ENCODE measurements at regions not wholly inside any gene's neighbourhood (a gene's known extent, or its start where the extent isn't known, plus 50 kb on each side); places are given as distances from the start of the nearest gene placed in this dataset.
A peak's percentile ranks its signal among the peaks of the same experiment; 100 is the strongest.
"Not testable (repeated sequence)": the region's sequence is repeated elsewhere in the genome, so short reads cannot be mapped to it uniquely, and the experiment has no call there.

DNA sequence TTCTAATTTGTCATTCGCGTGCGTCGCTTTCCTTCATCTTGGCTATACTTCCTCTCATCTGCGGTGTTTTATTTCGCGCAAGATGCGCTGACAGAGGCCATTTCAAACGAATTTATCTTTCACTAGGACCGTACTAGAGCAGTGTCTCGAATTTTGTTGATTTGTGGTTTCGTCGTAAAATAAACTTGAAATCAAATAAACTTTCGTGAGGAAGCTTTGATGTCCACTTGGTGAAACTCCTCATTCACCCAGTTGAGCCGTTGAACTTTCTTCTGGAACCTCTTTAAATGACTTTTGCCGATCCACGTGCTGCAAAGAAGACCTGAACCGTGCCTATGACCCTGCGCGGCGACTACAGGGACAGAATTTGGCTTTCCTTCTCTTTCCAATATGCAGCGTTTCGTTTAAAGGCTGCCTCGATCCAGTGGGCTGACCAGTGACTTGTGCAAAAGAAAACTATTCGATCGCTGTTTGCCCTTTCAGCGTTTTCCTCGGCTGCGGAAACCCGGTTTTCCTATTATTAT is 163.9 kb upstream of the PPP1R3A start:
- DNase-seq, result peak; percentile 55

DNA sequence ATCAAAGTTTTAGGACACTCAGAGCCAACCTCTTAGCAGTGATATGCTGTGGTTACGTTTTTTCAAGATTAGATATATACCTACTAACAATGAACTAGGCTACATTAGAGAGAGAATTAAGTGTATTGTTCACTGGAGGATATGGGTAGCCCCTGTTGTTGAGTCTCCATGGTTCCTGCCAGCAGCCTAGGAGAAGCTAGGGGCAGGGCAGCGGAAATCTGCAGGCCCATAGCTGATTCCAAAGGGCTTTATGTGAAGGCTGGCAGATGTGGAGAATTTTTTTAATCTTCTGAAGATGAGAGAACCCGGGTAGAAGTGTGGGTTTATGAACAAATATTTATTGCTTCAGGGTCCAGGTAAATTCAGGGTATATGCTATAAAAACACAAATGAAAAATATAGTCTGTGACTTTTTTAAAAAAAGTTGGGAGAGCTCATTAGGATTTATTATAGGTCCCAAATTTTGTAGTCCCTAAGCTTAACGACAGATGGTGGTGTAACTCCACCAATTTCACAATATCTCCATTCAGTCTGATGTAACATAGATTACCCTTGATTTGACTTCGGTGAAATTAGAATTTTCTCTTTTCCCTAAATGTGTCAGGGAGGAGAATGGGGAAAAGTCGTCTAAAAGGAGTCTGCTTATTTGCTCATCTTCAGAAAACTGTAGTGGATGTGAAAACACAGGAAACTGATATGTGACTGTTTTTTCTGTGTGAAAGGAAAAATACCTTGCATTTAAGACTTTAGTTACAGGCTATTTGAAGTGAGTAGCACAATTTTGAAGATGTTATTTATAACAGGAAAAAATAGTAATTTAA is 163.0 kb upstream of the PPP1R3A start:
- DNase-seq, result peak; percentile 90

DNA sequence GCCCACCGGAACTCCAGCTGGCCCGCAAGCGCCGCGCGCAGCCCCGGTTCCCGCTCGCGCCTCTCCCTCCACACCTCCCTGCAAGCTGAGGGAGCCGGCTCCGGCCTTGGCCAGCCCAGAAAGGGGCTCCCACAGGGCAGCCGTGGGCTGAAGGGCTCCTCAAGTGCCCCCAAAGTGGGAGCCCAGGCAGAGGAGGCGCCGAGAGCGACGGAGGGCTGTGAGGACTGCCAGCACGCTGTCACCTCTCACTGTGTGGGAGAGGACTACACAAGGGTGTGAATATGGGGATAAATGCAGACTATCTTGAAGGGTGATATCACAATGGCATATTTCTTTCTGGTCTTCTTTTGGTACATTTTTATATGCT is 158.3 kb upstream of the PPP1R3A start:
- DNase-seq, result not testable (repeated sequence)

DNA sequence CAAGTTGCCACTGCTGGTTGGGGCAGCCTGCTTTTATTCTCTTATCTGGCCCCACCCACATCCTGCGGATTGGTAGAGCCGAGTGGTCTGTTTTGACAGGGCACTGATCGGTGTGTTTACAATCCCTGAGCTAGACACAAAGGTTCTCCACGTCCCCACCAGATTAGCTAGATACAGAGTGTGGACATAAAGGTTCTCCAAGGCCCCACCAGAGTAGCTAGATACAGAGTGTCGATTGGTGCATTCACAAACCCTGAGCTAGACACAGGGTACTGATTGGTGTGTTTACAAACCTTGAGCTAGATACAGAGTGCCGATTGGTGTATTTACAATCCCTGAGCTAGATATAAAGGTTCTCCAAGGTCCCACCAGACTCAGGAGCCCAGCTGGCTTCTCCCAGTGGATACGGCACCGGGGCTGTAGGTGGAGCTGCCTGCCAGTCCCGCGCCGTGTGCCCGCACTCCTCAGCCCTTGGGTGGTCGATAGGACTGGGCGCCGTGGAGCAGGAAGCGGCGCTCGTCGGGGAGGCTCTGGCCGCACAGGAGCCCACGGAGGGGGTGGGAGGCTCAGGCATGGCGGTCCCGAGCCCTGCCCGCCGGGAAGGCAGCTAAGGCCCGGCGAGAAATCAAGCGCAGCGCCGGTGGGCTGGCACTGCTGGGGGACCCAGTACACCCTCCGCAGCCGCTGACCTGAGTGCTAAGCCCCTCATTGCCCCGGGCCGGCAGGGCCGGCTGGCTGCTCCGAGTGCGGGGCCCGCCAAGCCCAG is 157.8 kb upstream of the PPP1R3A start:
- DNase-seq, result not testable (repeated sequence)

DNA sequence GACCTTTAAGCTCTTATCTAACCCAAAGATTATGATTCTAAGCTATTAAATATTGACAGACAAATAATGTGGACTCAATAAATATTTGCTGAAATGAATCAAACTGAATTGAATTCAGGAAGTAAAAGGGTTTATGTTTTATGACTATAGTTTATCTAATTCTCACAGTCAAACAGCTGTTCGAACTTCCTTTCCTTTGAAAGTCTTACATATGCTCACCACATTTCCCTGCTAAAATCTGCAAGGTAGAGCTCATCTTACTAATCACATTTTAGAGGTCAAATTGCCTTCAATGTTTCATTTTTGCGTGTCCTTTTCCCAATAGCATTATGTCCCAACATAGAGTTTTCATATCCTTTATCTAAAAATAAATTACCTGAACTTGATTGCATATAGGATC is 154.9 kb upstream of the PPP1R3A start:
- DNase-seq, result no peak

DNA sequence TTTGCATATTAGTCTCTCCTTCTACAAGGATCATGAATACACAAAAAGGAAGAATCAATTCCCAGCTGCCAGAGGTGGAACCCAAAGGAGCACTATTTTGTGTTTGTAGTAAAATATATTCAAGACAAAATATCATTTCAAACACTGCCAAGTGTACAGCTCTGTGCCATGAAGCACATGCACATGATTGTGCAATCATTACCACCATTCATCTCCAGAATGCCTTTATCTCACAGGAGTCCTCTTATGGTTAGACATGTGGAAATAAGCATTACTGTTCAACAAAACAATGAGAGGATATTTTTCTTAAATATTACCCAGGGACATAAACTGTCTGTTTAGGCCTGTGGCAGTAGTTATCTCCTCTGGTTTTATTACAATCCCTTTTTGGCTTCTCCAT is 151.4 kb upstream of the PPP1R3A start:
- DNase-seq, result no peak

DNA sequence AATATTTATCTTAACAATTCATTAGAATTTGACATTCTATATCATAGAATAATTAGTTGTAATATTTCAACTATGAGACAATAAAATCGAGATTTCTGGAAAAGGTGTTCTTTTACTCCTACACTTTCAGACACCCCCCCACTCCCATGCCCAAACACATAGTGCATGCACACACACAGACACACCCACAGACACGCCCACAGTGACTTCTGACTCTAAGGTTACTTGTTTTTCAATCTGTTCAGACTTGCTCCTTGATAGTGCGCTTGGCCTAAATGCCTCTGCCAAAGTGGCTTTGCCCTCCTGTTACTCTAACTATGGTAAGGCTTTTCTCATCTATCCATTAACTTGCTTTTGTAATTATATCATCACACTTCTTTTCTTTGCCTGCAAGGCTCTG is 144.0 kb upstream of the PPP1R3A start:
- no peak for DNase-seq

DNA sequence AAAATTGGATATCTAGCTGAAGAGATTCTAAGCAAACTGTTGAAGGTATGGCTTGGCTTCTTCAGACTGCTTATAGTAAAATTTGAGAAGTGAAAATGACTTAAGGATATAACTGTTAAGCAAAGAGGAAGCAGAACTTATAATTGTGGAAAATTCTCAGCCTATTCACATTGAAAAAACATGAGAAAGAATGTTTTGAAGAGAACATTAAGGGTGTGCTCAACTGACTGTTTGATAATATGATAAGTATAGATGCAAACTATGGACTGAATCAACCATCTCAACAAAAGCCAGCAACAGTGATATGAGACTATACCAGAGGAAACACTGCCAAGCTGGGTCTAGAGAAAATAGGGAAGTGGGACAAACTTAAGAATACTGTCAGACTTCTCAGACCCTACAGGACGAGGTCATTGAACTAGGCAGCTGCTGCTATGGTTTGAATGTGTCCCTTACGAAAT is 133.1 kb upstream of the PPP1R3A start:
- no peak for DNase-seq

DNA sequence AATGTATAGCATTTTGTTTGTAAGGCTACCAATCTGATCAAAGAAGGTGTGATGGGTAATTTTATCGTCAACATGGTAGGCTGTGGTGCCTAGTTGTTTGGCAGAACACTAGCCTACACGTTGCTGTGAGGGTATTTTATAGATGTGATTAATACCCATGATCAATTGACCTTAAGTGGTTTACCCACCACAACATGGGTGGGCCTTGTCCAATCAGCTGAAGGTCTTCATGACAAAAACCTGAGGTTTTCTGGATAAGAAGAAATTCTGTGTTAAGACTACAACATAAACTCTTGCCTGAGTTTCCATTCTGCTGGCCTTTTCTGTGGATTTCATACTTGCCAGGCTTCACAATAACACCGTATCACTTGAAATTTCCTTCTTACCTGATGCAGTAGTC is 131.8 kb upstream of the PPP1R3A start:
- no peak for DNase-seq

DNA sequence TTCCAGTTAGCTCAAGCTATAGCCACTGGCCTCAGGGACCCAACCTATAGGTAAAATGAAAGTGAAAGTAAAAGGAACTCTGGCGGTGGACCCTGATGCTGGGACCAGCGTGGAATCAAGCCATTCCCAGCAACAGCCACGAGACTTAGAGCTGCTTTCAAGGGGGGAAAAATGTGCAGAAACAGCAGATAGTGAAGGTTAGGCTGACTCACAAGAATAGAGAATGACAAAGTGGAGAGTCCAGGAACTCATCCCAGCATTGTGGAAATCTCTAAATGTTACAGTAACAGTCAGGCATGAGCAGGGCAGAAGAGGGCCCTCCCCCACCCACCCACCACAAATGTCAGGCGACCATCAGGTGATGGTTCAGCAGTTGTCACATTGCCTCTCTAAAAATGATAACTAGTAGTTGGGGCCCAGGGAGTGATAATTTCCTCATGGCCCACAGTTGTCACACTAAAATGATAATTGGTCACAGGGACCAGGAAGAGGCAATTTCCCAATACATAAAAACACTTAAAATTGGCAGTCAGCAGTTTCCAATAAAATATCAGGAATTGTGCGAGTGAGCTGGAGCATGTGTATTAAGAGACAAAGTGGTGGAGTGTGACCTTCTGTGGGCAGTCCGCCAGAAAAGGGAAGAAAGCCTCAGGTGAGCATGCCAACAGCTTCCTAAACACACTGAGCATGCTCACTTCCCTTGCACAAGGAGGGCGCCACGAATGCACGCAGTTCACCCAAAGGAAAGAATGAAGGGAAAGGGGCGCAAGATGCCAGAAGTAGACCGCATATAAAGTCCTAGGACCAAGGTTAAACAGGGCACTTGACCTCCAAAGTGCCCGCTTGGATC is 129.8 kb upstream of the PPP1R3A start:
- no peak for DNase-seq

DNA sequence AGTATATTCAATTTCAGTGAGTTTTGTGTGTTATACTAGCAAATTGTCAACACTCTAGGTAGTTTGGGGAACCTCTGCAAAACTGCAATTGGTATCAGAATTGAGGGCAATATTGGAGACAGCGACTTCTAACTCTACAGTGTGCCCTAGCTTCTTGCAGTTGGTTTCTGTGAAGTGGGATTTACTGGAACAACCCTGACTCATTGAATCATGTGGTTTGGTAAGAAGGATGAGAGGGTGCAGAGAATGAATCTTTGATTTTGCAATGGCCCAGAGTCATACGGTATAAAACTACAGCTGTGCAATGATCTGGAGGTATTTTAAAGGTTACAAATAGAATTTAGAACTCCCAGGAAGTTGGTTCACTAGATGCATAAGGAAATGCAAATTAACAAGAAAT is 129.1 kb upstream of the PPP1R3A start:
- no peak for DNase-seq

DNA sequence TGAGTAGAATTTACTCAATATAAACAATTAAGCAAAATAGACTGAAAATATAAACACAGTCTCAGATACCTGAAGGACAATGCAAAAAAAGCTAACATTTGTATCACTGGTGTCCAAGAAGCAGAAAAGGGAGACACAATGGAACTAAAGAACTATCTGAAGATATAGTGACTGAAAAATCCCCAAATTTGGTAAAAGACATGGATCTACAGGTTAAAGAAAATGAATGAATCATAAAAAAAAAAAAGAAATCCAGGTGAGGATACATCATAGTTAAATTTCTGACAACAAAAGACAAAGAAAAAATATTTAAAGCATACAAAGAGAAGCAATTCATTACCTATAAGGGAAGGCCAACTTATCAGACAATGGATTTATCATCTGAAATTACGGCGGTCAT is 114.7 kb upstream of the PPP1R3A start:
- no peak for DNase-seq

DNA sequence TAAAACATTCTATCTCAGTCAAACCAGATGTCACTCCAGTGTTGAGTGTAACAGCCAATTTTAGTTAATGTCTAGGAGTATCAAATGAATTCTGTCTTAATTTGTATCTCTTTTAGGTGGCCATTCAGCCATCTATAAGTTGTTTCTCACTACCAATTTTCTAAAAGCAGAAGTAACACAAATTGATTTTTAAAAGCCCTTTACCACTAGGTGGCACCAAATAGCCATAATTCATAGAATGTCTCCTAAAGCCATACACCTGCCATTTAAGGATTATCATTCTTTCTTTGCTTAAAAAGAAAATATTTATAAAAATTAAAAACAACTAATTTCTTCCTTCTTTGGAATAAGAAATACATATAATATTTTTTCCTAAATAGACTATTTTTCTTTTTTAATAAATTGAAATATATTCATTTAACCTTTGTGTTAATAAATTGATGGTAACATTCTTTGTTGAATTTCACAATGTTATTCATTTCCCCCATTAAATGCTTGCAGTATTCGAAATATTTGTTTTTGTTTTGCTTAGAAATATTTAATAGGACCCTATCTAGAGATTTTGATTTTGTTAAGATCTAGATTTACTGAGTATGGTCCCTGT is 107.8 kb upstream of the PPP1R3A start:
- peak; percentile 91 for DNase-seq

DNA sequence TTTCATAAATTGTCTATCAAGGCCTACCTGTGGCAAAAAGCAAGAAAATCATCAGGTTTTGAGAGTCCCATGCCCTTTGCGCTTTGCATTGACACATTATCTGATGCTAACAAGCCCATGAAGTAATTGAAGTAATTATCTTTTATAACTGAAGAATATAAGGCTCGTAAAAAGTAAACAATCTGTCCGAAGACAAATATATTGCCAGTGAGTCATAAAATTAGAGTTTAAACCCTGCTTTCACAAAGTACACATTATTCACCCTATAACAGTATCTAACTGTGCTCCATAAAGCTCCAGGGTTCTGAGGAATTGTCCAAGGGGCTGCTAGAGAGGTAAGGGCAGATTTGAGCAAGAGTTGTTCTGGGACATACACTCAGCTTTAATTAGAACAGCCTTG is 102.3 kb upstream of the PPP1R3A start:
- DNase-seq, result no peak

DNA sequence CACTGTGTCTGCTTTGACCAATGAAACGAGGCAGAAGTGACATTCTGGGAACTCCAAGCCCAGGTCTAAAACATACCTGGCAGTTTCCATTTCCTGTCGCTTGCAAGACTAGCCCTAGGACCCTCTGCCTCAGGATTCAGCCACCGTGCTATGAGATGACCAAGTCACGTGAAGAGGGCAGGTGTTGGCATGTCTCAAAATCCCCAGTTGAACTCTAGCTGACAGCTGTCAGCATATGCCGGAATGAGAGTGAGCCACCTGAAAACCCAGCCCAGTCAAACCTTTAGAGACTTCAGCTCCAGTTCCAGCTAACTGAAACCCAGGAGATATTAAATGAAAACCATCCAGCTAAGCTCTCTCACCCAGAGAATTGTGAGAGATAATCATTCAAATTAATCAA is 89.9 kb upstream of the PPP1R3A start:
- DNase-seq, result no peak

DNA sequence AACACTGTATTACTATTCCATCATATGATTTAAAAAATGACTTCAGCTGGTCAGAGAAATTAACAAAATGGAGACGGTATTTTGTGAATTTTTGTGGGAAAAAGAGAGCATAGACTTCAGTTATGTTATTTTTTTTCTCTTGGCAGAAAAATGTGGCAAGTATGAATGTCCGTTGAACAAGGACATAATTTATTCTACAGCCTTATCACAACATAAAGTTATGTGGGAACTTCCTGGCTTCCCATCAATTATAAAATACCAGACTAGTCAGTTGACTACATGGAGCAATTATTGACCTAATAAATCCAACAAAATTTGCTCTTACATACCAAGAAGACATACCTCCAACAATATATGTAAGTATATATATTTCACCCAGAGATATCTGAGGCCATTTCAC is 88.6 kb upstream of the PPP1R3A start:
- no peak for DNase-seq

DNA sequence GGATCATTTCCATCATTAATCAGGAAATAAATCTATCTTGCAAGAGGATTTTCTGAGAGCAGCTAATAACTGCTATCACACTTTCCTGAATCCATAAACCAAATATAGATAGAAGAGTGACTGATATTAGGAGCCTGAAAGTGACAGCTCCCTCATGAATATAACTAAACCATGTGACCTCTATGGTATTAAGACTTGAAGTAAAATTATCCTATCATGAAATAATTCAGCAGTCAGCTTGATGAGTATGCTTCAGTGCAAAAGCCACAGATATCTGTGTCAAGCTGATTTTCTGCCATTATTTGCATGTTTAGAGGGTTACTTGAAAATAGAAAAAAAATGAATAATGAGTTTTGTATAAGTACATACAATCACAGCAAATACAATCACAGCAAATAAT is 80.1 kb upstream of the PPP1R3A start:
- DNase-seq, result no peak

DNA sequence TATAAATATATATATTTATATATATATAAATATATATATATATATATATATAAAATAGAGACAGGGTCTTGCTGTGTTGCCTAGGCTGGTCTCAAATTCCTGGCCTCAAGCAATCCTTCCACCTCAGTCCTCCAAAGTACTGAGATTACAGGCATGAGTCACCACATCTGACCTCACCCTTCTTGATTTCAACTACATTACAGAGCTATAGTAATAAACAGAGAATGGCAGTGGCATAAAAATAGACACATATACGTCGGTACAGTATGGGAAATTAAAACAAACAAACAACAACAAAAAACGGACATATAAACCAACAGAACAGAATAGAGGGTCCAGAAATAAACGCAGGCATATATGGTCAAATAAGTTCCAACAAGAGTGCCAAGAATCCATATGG is 77.6 kb upstream of the PPP1R3A start:
- DNase-seq, result no peak

DNA sequence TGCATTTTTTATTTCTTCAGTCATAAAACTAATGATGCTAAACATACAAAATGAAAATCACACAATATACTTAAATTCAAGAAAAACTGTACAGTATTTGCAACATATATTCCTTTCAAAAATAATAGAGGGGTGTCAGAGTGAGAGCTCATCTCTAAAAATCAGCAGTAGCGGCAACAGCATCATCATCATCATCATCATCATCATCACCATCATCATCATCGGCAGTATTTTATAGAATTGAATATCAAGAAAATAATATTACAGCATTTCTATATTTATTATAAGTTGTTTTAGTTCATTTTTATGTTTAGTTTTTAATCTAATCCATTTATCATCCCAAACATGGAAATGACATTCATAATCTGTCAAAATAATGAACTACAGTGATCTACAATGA is 67.4 kb upstream of the PPP1R3A start:
- no peak for DNase-seq

DNA sequence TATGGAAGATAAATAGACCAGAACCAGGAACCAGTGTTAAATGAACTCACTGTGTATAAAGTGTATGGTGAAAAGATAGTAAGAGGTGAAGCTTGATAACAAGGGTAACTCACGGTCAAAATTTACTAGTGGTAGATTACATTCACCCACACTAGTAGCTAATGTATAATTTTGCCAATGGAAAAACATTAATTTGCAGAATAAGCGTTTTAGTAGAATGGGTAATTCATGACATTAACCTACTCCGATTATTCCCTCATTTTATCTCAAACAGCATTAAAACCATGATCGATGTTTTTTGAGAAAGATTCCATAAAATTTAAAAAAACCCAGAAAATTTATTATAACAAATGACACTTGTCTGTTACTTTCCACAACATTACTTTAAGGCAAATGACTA is 57.7 kb upstream of the PPP1R3A start:
- DNase-seq, result no peak

DNA sequence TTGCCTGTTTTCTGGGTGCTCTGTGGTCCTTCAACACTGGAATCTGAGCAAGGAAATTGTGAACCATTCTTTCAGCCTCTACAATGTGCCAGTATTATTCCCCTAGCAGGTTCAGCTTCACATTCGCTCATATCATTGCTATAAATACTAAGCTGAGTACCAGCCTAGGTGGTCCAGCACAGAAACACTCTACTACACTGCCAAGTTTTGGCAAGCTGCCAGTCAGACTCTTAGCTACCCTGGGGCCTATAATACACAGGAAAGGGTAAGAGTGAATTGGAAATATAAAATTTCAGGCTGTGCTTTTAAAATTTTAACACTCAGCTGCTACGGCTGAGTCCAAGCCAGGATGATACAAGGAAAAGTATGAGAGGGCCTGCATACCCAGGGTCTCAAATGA is 49.9 kb upstream of the PPP1R3A start:
- peak; percentile 11 for DNase-seq
